ENCODE measurements at regions not wholly inside any gene's neighbourhood (a gene's known extent, or its start where the extent isn't known, plus 50 kb on each side); places are given as distances from the start of the nearest gene placed in this dataset.

DNA sequence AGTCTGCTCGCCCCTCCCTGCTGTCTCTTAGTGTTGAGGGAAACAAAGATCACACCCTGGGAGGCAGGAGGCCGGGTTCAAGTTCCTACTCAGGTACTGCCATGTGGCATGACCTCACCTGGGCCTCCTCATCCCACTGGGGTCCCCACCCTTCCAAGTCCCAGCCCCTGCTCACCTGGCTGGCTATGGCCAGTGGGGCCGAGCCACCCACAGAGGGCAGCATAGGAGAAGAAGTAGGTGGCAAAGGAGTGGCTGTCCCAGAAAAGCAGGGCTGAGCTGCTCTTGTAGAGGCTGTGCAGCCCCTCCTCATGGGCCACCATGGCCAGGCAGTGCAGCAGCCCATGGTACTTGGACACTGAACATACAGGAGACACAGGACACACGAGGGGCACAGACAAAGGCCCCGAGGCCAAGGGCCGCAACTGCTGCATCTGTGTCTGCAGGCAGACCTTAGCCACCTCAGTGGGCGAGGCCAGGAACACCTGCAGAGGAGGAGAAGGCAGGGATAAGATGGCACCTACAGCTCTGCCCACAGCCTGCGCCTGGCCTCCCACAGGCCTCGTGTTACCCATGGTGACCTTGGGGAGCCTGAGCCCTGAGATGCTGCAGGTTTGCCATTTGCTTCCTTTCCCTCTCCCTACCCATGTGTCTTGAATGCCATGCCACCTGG is 50.6 kb upstream of the MPEG1 start:
- TF ChIP-seq POLR2A (IDR thresholded peaks at IDR 0.05) = no peak
- TF ChIP-seq, protein P1, sequence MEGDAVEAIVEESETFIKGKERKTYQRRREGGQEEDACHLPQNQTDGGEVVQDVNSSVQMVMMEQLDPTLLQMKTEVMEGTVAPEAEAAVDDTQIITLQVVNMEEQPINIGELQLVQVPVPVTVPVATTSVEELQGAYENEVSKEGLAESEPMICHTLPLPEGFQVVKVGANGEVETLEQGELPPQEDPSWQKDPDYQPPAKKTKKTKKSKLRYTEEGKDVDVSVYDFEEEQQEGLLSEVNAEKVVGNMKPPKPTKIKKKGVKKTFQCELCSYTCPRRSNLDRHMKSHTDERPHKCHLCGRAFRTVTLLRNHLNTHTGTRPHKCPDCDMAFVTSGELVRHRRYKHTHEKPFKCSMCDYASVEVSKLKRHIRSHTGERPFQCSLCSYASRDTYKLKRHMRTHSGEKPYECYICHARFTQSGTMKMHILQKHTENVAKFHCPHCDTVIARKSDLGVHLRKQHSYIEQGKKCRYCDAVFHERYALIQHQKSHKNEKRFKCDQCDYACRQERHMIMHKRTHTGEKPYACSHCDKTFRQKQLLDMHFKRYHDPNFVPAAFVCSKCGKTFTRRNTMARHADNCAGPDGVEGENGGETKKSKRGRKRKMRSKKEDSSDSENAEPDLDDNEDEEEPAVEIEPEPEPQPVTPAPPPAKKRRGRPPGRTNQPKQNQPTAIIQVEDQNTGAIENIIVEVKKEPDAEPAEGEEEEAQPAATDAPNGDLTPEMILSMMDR (IDR thresholded peaks at IDR 0.05) = peak in 3 of 6 experiments; percentile 20 to 26 (median 23)

Data from esophagus squamous epithelium (tissue), 4 donors.